Sigmoid colon (tissue), 6 donors: ENCODE measurements at regions not wholly inside any gene's neighbourhood (a gene's known extent, or its start where the extent isn't known, plus 50 kb on each side); places are given as distances from the start of the nearest gene placed in this dataset.

Source experiments
- DNase-seq: peaks from one replicate; pipeline ENCODE4 v3.0.0-alpha.2; 2019
- H3K27ac ChIP-seq, 4 donors: fragments of 200-600 bp; sonication (generic); one replicate each; pipeline ENCODE4 v1.5.1; 2016 to 2019; ENCODE audit warnings: mild to moderate bottlenecking in 1 of 4
- H3K27me3 ChIP-seq, 3 donors: fragments of 200-600 bp; sonication (generic); one replicate each; pipeline ENCODE4 v1.5.1; 2019; ENCODE audit warnings: mild to moderate bottlenecking in 1 of 3
- H3K36me3 ChIP-seq, 4 donors: fragments of 200-600 bp; sonication (generic); one replicate each; pipeline ENCODE4 v1.5.1; 2016 to 2019
- H3K4me1 ChIP-seq, 4 donors: fragments of 200-600 bp; sonication (generic); one replicate each; pipeline ENCODE4 v1.5.1; 2017 to 2019
- H3K4me3 ChIP-seq, 4 donors: fragments of 200-600 bp; sonication (generic); one replicate each; pipeline ENCODE4 v1.5.1; 2017 to 2019; ENCODE audit warnings: mild to moderate bottlenecking in 2 of 4, moderate library complexity in 1 of 4
- H3K9me3 ChIP-seq, 4 donors: fragments of 200-600 bp in 3 of 4; sonication (generic) in 3 of 4; one replicate each; pipeline versions ENCODE4 v1.5.1 to v1.6.1; 2013 to 2019
- EP300 ChIP-seq, 4 donors: sonication (generic); formaldehyde crosslinking; IDR thresholded peaks; one replicate each; pipeline ENCODE4 v1.6.1; 2017; ENCODE audit warnings: antibody characterized with exemption in 4 of 4
- POLR2A ChIP-seq, 2 donors: fragments of 450-650 bp; IDR thresholded peaks; one replicate each; pipeline ENCODE4 v1.6.1; 2016; ENCODE audit warnings: antibody characterized with exemption in 2 of 2, mild to moderate bottlenecking in 2 of 2, moderate library complexity in 2 of 2
- POLR2AphosphoS5 ChIP-seq, 4 donors: sonication (generic); formaldehyde crosslinking; IDR thresholded peaks; one replicate each; pipeline ENCODE4 v1.6.1; 2017; ENCODE audit warnings: antibody characterized with exemption in 4 of 4
- WGBS, 2 donors: extraction: QIAGEN DNeasy Blood & Tissue Kit; methylation state at CpG; one replicate each; pipeline ENCODE4 v1.1.7; 2013; 5-methylcytosine and 5-hydroxymethylcytosine counted together
- intact Hi-C: fragments of 100-400 bp; cut with DNase I; formaldehyde crosslinking; loops from one replicate; pipeline ENCODE4 v1.15.1; 2023
- TF ChIP-seq, protein P1 (sequence below), 4 experiments: fragments of 450-650 bp in 3 of 4; fragments of 200-600 bp in 1 of 4; IDR thresholded peaks; one replicate each; pipeline ENCODE4 v1.5.1; 2016 to 2019; ENCODE audit warnings: antibody characterized with exemption in 4 of 4, mild to moderate bottlenecking in 3 of 4, moderate library complexity in 2 of 4
- donor health status: healthy with polysubstance abuse.
- donor health status: healthy.

DNA sequence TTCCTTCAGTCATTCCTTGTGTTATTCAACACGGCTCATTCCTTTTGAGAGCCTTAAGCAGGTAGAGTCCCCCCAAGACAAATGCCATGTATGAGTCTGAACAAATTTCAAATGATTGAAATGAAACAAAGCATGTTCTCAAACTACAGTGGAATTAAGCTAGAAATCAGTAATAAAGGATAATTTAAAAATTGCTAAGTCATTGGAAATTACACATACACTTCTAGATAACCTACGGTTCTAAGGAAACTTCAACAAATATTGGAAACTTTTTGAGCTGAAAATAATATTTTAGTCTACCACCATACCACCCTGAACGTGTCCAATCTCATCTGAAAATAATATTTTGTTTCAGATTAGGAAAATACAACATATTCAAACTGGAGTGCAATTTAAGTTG, 71.8 kb upstream of the UGP2 start:
- H3K4me1 ChIP-seq, result peaks cover 0 to 2% (median 0%) of the 10 kb centered on the region in 4 donors
- DNase-seq, result no peak
- H3K9me3 ChIP-seq, result no peaks in the 10 kb centered on the region
- H3K4me3 ChIP-seq, result no peak overlapping the region
- H3K27me3 ChIP-seq, result no peaks in the 10 kb centered on the region
- WGBS, 2 donors, result 88 to 93% methylated on average over 3 of the region's 3 CpGs
- intact Hi-C loops, result no loop called here
- TF ChIP-seq, protein P1, sequence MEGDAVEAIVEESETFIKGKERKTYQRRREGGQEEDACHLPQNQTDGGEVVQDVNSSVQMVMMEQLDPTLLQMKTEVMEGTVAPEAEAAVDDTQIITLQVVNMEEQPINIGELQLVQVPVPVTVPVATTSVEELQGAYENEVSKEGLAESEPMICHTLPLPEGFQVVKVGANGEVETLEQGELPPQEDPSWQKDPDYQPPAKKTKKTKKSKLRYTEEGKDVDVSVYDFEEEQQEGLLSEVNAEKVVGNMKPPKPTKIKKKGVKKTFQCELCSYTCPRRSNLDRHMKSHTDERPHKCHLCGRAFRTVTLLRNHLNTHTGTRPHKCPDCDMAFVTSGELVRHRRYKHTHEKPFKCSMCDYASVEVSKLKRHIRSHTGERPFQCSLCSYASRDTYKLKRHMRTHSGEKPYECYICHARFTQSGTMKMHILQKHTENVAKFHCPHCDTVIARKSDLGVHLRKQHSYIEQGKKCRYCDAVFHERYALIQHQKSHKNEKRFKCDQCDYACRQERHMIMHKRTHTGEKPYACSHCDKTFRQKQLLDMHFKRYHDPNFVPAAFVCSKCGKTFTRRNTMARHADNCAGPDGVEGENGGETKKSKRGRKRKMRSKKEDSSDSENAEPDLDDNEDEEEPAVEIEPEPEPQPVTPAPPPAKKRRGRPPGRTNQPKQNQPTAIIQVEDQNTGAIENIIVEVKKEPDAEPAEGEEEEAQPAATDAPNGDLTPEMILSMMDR (IDR thresholded peaks at IDR 0.05), result no peak
- no peak for TF ChIP-seq POLR2AphosphoS5 (IDR thresholded peaks at IDR 0.05)
- TF ChIP-seq POLR2A (IDR thresholded peaks at IDR 0.05), result no peak
- TF ChIP-seq EP300 (IDR thresholded peaks at IDR 0.05), result no peak
- H3K36me3 ChIP-seq, result no peaks in the 10 kb centered on the region
- H3K27ac ChIP-seq, result no peak overlapping the region

DNA sequence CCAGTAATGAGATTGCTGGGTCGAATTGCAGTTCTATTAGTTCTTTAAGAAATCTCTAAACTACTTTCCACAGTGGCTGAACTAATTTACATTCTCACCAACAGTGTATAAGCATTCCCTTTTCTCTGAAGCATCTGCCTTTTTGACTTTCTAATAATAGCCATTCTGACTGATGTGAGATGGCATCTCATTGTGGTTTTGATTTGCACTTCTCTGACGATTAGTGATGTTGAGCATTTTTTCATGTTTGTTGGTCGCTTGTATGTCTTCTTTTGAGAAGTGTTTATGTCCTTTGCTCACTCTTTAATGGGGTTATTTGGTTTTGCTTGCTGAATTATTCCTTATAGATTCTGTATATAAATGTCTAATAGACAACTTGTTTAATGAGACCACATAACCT, 69.6 kb upstream of the UGP2 start:
- H3K9me3 ChIP-seq, result no peaks in the 10 kb centered on the region
- 87 to 95% methylated on average over 3 of the region's 3 CpGs for WGBS, 2 donors
- no peak overlapping the region for H3K27ac ChIP-seq
- no peaks in the 10 kb centered on the region for H3K27me3 ChIP-seq
- intact Hi-C loops, result no loop called here
- no peak overlapping the region for H3K4me3 ChIP-seq
- DNase-seq, result no peak
- H3K36me3 ChIP-seq, result no peaks in the 10 kb centered on the region
- TF ChIP-seq, protein P1 (IDR thresholded peaks at IDR 0.05), result no peak
- TF ChIP-seq POLR2A (IDR thresholded peaks at IDR 0.05) (no peak), POLR2AphosphoS5 (IDR thresholded peaks at IDR 0.05) (no peak), EP300 (IDR thresholded peaks at IDR 0.05) (no peak)
- H3K4me1 ChIP-seq, result no peaks in the 10 kb centered on the region

DNA sequence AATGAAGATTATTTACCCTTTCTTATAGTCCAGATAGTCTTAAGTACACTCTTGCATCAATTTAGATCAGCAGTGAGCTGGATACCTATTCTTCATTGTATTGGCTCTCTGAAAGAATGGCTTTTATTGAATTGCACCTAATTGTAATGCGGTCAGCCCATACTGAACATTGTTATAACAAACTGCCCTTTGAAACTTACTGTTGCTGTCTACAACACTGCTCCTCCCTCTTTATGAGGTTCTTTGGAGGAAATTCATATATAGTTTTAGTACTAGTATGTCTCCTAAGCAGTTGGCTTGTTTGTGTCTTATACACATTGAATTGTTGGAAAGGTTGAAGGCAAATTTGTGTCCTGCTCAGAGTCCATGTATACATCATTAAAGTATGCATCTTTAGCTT, 66.5 kb upstream of the UGP2 start:
- Histone ChIP-seq H3K27ac (no peak overlapping the region), H3K27me3 (no peaks in the 10 kb centered on the region), H3K4me1 (no peaks in the 10 kb centered on the region), H3K9me3 (no peaks in the 10 kb centered on the region), H3K4me3 (no peak overlapping the region), H3K36me3 (no peaks in the 10 kb centered on the region)
- intact Hi-C loops, result no loop called here
- 22 to 65% methylated on average over 1 of the region's 1 CpG for WGBS, 2 donors
- TF ChIP-seq, protein P1 (IDR thresholded peaks at IDR 0.05), result no peak
- TF ChIP-seq POLR2AphosphoS5 (IDR thresholded peaks at IDR 0.05), result no peak
- no peak for TF ChIP-seq EP300 (IDR thresholded peaks at IDR 0.05)
- TF ChIP-seq POLR2A (IDR thresholded peaks at IDR 0.05), result no peak
- DNase-seq, result no peak

DNA sequence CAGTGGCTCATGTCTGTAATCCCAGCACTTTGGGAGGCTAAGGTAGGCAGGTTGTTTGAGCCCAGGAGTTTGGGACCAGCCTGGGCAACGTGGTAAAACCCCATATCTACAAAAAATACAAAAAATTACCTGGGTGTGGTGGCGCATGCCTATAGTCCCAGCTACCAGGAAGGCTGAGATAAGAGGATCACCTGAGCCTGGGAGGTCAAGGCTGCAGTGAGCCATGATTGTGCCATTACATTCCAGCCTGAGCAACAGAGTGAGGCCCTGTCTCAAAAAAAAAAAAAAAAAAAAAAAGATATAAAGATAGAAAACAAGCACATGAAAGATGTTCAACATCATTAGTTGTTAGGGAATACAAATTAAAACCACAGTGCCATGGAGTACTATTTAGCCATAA, 65.3 kb upstream of the UGP2 start:
- TF ChIP-seq EP300 (IDR thresholded peaks at IDR 0.05) (no peak), POLR2AphosphoS5 (IDR thresholded peaks at IDR 0.05) (no peak), POLR2A (IDR thresholded peaks at IDR 0.05) (no peak)
- TF ChIP-seq, protein P1 (IDR thresholded peaks at IDR 0.05), result no peak
- Histone ChIP-seq H3K9me3 (no peaks in the 10 kb centered on the region), H3K27me3 (no peaks in the 10 kb centered on the region), H3K27ac (no peak overlapping the region), H3K4me3 (no peak overlapping the region), H3K36me3 (no peaks in the 10 kb centered on the region), H3K4me1 (peaks cover 0 to 8% (median 0%) of the 10 kb centered on the region in 4 donors)
- WGBS, 2 donors, result 30 to 81% methylated on average over 2 of the region's 2 CpGs
- DNase-seq, result no peak
- intact Hi-C loops, result no loop called here

DNA sequence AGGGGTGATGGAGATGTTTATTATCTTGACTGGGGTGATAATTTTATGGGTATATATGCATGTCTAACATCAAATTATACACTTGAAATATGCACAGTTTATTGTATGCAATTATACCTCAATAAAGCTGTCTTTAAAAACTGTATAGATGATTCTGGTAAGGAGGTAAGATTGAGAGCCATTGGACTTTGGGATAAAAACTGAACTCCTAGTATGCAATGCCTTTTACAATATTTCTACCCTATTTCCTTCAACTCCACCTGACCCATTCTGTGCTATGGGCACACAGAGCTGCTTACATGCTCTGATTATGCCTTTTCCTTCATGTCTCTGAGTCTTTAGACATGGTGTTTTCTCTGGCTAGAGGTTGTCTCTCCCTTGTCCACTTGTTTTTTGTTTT, 63.9 kb upstream of the UGP2 start:
- Histone ChIP-seq H3K27ac (no peak overlapping the region), H3K4me1 (peaks cover 0 to 8% (median 0%) of the 10 kb centered on the region in 4 donors), H3K9me3 (no peaks in the 10 kb centered on the region), H3K4me3 (no peak overlapping the region), H3K27me3 (no peaks in the 10 kb centered on the region), H3K36me3 (no peaks in the 10 kb centered on the region)
- DNase-seq, result no peak
- intact Hi-C loops, result no loop called here
- no peak for TF ChIP-seq POLR2AphosphoS5 (IDR thresholded peaks at IDR 0.05)
- no peak for TF ChIP-seq EP300 (IDR thresholded peaks at IDR 0.05)
- no peak for TF ChIP-seq POLR2A (IDR thresholded peaks at IDR 0.05)
- TF ChIP-seq, protein P1 (IDR thresholded peaks at IDR 0.05), result no peak
